NB4 (cell line): ENCODE measurements at regions not wholly inside any gene's neighbourhood (a gene's known extent, or its start where the extent isn't known, plus 50 kb on each side); places are given as distances from the start of the nearest gene placed in this dataset.

ENCODE experiments used
- POLR2A ChIP-seq: IDR thresholded peaks from 2 replicates; pipeline ENCODE4 v1.6.1; 2011; ENCODE audit warnings: mild to moderate bottlenecking; ENCODE audit not compliant: insufficient read length; ENCODE audit errors: extremely low read depth
- TF ChIP-seq, protein P1 (sequence below): IDR thresholded peaks from one replicate; pipeline ENCODE4 v1.5.1; 2012; ENCODE audit warnings: low read depth, low read length

GRCh38 chr11:127866109-127866508 is 721.2 kb downstream of the ETS1 start:
- TF ChIP-seq, protein P1, sequence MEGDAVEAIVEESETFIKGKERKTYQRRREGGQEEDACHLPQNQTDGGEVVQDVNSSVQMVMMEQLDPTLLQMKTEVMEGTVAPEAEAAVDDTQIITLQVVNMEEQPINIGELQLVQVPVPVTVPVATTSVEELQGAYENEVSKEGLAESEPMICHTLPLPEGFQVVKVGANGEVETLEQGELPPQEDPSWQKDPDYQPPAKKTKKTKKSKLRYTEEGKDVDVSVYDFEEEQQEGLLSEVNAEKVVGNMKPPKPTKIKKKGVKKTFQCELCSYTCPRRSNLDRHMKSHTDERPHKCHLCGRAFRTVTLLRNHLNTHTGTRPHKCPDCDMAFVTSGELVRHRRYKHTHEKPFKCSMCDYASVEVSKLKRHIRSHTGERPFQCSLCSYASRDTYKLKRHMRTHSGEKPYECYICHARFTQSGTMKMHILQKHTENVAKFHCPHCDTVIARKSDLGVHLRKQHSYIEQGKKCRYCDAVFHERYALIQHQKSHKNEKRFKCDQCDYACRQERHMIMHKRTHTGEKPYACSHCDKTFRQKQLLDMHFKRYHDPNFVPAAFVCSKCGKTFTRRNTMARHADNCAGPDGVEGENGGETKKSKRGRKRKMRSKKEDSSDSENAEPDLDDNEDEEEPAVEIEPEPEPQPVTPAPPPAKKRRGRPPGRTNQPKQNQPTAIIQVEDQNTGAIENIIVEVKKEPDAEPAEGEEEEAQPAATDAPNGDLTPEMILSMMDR: no peak
- no peak for TF ChIP-seq POLR2A
